HG03108 (cell line): ENCODE measurements at regions not wholly inside any gene's neighbourhood (a gene's known extent, or its start where the extent isn't known, plus 50 kb on each side); places are given as distances from the start of the nearest gene placed in this dataset.
A peak's percentile ranks its signal among the peaks of the same experiment; 100 is the strongest.

ENCODE experiments used
- ATAC-seq: cut with Tn5 transposase; IDR thresholded peaks from one replicate; pipeline ENCODE4 v1.9.1; 2021; ENCODE audit warnings: moderate library complexity; ENCODE audit not compliant: unreplicated experiment

DNA sequence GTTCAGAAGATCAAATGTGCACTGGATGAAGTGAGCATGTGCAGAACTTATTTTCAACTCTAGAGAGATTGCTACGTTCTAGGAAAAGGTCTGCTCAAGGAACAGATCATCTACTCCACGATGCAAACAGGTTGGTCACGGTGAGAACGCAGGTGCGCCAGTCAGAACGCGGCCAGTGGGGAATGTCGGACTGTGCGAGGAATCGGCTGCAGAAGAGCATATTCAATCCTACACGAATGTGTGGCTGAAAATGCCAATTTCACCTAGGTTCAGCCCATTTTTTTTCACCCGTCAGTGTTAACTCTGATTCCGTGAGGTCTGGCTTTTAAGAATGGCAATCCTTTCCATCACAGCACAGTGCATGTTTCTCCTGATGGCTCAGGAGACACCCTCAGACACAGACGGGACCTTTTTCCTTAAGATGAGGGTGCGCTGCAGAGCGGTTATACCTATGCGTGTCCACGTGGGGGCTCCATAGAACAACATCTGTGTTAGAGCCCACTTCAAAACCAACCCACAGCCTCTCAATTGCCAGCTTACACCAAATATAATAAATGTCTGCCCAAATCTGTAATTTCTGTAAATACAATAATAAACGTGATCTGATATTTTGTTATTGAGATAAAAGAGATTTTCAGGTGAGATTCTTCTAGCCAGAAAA, 250.4 kb downstream of the FOXA2 start:
- peak; percentile 87 for ATAC-seq

DNA sequence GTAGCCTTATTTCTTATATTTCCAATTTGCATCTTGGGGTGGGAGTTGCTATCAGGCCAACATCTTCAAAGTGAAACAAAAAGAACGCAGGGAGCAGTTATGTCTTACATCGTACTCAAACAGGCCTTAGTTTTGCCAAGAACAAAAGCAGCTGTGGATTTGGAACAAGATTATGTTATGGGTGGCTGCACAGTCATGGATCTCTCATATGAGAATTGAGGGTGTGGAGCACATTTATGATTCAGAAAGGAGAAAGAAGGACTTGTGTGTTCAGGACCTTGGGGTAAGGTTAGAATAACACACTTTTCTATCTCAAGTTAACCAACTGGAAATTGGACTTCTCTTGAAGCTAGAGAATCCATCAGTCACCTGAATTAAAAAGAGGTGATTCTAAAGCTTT, 259.9 kb downstream of the FOXA2 start:
- no peak for ATAC-seq

DNA sequence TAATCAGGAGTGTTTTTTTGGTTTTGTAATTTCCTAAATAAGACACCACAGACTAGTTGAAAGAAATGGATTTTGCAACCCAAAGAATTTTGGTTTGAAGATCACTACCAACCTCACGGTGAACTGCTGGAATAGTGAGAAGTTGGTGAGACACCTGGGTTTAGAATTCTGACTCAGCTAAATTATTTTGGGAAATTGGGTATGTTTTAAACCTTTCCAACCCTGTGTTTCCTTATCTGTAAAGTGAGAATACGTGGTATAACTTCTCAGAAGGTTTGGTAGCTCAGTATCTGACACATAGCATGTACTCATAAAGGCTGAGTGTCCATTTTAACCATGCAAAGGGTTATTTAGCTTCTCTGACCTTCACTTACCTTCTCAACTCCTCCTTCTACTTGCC, 261.9 kb downstream of the FOXA2 start:
- ATAC-seq = no peak

DNA sequence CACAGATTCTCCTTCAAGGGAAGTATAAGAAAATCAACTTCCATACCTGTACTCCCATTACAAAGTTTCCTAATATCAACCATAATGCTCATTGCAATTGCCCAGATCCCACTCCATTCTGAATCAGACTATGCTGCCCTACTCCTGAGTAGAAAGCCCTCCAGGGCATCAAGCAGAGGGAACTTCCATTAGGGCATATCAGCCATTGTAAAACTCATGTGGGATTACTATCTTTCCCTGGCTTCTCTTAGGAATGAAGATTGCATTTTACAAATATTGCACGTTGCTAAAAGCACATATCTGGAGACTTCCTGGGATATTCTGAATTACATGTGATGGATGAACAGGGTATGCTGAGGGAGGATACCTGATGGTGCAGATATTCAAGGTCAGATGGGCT, 263.2 kb downstream of the FOXA2 start:
- no peak for ATAC-seq

DNA sequence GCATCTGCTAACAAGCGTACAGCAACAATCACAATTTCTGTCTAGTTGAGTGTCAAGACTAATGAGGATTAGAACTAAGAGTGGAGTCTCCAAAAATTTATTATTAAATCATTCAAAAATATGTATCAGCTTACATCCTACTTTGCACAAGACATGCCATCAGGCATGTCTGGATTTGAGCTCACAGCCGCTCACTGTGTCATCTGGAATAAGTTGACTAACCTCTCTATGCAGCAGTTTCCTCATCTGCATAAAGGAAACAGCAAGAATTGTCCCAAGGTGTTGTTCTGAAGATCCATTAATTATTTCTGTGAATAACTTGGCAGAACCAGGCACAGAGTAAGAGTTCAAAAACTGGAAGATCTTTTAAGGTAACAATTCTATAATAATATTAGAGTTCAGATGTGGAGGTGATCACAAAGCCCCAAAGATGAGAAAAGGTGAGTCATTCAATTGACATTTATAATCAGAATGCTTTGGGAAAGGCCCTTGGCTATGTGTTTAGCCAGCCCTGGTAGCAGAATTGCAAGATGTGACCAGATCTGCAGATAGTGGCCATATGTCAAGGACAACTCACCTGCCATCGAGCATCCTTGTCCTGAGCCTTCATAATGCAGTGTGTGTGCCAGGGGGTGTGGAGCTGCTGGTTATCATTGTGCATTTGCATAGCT, 264.0 kb downstream of the FOXA2 start:
- ATAC-seq = no peak

DNA sequence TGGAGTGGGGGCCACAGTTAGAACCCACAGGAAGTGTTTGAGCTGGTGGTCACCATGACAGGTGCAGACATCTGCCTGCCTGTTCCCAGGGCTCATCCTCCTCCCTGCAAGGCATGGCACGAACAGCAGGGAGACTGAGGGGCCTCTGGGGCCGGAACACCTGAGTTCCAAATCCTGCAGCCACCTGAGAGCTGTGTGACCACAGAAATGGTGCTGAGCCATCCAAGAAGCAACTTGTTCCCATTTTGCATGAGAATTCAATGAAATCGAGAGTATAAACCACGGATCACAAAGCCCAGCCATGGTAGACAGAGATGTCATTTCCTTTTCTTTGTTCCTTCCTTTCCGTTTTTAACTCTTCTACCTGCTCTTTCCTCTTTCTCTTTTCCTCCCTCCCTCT, 268.6 kb downstream of the FOXA2 start:
- ATAC-seq = no peak

DNA sequence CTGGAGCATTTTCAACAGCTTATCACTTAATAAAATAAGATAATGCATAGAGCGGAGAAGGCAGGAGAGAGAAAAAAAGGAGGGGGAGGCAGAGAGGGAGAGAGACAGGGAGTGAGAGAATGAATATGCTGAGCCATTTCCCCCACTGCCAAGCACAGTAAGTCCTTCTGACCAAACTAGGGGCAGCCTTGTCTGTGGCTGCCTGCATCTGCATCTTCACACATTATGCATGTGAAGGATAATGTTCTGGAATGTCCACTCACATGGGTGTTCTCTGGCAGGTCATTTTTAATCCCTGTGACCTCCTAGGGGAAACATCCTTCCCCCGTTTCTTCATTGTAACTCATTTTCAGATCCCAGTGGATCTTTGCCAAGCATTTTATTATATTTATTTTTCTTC, 269.3 kb downstream of the FOXA2 start:
- no peak for ATAC-seq

DNA sequence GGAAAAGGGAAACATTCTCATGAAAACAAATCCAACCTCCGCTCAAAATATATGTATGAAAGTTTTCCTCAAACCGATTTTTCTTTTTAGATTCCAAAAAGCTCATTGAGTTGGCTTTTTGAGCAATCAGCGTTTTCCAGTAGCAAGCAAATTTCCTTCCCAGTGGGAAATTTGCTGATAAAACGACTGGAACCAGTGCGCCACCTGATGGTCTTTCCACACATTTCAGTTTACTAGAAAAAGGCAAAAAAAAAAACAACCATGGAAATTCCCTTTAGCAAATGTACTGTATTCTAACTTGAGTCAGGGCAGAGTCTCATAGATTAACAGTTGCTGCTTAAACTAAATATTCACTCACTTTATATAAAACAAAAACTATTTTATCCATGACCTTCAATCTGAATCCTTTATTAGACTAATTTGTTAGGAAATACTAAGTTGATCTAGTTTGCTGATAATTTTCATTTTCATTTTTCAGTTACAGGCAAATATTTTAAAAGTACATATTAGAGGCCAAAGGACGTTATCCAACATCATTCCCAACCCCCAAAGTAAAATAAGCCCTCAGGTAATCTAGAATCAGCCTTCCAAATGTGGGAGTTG, 271.5 kb downstream of the FOXA2 start:
- no peak for ATAC-seq

DNA sequence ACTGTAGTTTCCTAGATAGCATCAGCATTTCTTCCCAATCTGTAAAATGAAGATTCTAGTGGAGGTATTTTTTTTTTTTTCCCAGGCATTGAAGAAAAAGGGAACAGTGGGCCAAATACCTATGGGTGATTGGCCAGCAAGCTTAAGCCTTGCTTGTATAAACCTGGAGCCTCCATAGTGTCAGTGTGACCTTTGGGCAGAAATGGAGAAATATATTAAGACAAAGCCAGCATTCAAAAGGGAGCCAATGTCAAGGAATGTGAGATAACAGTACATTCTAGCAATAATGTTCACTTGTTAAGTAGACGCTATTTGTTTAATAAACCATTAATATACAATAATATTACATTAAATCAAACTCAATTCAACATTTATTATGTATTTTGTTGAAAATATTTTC, 275.4 kb downstream of the FOXA2 start:
- ATAC-seq = no peak

DNA sequence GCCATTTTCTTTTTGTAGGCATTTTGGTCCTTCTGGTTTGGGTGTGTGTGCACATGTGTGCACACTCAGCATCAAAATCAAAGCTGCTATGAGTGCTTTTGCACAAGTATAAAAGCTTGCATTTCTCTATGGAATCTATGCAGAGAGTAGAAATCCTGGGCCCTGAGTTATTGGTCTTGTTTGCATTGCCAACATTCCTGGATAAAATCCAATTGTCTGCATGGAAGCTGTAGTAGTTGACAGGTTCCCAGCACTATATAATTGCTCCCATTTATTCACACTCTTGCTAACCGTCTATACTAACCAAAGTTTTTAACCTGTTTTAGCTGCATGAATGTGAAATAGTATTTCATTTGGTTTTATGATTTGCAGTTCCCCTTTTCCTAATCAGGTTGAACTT, 277.0 kb downstream of the FOXA2 start:
- no peak for ATAC-seq

DNA sequence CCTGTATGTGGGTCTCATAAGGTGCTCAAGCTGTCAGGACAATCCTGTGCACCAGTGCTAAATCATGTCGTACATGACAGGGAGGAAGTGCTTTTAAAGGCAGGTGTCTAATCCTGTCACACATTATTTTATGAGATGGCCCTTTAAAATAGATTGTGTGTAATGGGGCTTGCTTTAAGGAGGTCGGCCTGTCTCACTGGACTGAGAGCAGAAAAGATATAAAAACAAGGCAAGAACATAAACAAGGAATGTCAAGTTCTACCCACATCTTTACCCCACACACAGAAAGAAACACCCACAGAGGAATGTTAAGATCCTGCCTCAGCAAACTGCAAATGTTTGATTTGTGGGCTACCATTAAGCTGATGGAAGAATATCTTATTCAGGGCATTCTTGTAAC, 279.0 kb downstream of the FOXA2 start:
- ATAC-seq = no peak

DNA sequence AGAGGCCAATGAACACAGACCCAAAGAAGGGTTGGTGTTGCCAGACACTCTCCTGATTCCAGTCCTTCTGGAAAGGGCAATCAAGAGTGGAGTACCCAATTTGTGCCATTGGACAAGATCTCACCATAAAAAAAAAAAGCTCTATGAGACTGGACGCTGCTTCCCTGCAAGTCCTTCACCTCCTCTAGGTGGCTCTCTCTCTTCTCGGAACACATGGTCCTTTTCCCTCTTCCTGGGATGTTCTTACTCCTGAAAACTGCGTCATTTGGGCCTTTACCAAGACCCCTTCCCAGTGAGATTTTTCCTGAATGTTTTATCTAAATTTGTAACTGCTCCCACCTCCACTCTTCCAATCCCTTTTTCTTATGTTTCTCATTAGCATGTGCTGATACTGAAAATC, 280.8 kb downstream of the FOXA2 start:
- ATAC-seq = no peak

DNA sequence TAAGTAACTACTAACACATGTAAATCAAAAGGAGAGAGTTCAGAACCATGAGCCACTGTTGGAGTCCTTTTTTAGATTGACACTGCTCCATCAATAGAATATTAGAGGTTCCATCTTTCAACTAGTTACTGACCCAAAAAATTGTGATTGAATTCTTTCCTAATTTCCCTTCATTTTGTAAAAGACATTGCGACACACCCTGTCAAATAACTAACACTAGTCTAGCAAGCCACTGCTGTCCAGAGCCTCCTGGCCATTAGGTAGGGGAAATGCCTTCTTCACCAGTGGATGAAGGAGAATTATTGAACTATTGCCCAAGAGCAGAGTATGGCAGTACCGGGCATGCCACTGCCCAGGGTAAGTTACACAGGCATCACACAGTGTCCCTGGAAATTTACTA, 282.3 kb downstream of the FOXA2 start:
- ATAC-seq = no peak

DNA sequence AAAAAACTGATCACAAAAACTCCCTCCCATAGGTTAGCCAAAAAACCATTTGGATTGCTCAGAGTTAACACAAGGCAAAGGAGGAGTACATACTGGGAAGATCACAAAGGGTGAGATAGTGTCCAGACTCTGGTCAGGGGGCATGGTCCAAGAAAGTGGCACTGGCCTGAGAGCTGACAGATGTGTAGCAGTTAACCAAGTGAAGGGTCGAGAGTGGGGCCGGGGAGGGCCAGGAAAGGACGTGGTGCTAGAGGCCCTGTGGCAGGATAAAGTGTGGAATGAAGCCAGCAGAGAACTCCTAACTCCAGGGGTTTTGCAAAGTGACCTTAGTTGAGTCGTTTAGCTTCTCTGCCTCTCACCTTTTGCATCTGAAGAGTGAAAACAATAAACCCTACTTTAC, 290.5 kb downstream of the FOXA2 start:
- ATAC-seq = no peak

DNA sequence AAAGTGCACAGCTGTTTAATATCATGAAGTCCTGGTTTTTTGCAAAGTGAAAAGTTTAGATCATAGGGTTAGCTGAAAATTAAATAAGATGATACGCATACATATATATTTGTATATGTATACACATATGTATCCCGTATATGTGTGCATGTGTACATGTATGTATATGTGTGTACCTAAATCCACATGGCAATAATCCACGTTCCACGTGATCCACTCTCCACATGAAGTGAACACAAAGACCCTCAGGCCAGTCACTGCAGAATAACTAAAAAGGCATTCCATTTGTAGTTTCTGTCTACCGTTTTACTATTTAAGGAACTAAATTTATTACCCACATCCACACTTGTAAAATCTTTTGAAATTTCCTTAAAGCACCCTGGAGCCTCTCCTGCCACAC, 294.9 kb downstream of the FOXA2 start:
- ATAC-seq = no peak

DNA sequence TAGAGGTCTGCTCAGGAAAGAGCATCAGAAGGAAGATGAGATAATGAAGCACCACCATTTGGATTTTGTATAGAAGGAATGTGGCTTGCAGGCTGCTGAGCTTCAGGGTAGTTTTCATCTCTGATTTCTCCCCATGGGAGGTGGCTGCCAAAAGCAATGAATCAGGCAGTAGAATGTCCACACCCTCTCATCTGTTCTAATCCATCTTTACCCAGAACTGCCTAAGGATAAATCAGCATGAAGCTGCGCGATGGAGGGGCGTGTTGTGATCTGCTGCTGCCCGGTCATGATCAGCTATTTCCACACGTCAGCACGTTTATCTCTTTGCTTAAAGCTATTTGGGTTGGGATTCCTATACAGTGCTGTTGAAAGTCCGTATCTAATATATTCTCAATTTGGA, 295.4 kb downstream of the FOXA2 start:
- ATAC-seq = no peak

DNA sequence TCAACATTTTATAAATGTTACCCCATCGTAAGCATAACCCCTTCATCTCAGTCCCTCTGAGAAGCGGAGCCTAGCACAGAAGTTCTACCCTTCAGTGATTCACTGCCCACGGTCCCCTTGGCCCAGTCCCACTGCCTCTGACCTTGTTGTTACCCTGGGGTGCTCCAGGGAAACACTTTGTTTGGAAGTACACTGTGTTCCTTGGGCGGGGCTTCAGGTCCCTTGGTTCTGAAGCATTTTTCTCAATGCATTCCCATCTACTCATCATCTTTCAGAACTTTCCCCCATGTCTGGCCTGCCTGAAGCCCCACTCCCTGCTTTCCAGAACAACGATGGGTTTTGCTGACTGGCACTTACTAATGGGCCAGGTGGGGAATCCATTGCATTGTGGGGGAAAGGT, 296.2 kb downstream of the FOXA2 start:
- no peak for ATAC-seq

DNA sequence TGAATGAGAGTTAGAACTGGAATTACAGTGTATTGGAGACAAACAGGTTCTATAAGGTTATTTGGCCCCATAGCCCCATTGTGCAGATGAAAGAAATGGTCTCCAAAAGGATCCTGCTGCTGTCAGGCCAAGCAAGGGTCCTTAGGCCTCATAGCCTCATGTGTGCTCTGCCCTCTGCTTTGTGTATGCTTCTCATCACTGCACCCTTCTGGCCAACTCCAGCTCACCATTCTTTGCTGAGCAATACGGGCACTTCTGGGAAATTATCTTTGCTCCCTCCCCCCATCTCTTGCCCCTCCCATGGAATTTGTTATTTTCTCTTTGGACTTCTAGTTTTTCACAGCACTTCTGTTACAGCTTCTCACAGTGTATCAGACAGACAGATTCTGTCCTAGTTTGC, 298.8 kb downstream of the FOXA2 start:
- no peak for ATAC-seq

DNA sequence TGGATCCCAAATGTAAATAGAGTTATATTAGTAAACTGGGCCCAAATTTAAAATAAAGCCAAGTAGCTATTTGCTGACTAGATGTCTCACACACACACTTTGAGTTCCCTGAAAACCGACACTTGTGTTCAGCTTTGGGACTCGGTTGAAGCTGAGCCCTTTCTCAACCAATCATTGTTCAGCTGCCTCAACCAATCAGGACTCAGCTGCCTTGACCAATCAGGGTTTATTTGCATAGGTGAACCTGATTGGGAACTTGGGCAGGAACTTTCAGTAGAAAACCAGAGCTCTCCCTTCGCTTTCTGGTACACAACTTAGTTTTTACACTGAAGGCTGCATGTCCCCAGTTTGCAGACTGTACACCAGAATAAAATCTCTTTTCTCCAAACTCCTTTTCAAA, 301.7 kb downstream of the FOXA2 start:
- no peak for ATAC-seq

DNA sequence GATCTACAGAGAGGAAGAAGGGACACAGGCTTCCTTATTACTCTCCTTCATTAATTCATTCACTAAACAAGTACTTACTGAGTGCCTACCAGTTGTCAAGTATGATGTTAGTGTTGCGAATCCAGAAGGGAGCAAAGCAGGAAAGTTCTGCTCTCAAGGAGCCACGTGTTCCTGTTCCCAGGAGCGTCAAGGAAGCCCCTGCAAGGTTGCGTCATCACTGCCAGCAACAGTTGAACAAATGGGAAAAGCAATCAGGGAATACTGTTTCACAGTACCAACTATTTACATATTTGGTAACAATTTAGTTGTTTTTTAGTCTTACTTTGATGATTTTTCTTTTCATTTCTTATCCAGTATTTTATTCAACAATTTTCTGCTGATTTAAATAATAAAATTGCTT, 310.0 kb downstream of the FOXA2 start:
- no peak for ATAC-seq

DNA sequence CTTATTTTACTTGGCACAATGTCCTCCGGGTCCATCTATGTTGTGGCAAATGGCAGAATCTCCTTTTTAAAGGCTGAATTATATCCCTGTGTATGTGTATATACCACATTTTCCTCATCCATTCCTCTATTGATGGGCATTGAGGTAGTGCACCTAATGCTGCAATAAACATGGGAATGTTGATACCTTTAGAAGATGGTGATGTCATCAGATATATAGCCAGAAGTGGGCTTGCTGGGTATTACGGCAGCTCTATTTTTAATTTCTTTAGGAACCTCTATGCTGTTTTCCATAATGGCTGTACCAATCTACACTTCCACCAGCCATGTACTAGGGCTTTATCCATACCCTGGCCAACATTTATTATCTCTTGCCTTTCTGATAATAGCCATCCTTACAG, 315.7 kb downstream of the FOXA2 start:
- ATAC-seq = no peak

DNA sequence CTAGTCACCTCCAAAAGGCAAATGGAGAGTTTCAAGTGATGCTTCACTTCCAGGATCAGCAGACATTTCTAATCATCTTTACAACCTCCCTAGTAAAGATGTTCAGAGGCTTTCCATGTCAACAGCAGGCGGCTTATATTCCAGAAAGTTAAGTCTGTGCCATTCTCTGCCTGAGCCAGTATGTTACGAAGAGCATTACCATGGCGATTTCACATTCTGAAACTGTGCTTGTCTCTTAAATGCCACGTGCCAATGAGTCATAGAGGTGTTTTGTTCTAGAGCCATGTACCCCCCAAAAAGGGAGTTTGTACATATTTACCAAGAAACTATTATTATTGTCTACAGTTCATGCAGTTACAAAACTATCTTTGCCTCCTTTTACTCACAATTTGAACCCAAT, 319.5 kb downstream of the FOXA2 start:
- no peak for ATAC-seq

DNA sequence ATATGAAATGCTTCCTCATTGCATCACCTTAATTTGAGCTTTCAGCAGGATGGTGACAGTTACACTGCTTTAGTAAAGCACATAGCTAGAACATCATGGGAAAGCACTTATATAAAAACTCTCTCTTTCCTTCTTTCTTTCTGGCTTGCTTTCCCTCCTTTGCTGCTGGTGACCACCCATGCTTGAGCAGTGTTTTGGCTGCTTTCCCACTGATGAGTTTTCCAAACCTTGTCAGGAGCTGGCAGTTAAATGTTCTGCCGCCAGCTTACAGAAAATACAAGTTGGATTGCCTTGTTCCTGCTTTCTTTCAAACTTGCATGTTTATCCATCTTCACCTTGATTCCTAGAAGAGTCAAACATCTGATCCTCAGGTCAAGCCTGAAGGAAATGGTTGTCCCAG, 323.9 kb downstream of the FOXA2 start:
- ATAC-seq = no peak
